GM13976 (cell line): ENCODE measurements at regions not wholly inside any gene's neighbourhood (a gene's known extent, or its start where the extent isn't known, plus 50 kb on each side); places are given as distances from the start of the nearest gene placed in this dataset.

Experiments used
- DNase-seq: peaks from one replicate; pipeline ENCODE4 v3.0.0; 2012; ENCODE audit warnings: low spot score
- CTCF ChIP-seq: IDR thresholded peaks from 2 replicates; pipeline ENCODE4 v1.5.1; 2012; ENCODE audit warnings: borderline replicate concordance, mild to moderate bottlenecking; ENCODE audit not compliant: insufficient read depth; ENCODE audit errors: extremely low read depth, missing control alignments, control extremely low read depth
- in situ Hi-C: fragments of 300-500 bp; cut with MboI; formaldehyde crosslinking; loops from one replicate; pipeline ENCODE4 v1.12.0; 2022; ENCODE audit warnings: low sequenced_read_pairs, mixed read lengths, inconsistent platforms; ENCODE audit not compliant: unreplicated experiment

DNA sequence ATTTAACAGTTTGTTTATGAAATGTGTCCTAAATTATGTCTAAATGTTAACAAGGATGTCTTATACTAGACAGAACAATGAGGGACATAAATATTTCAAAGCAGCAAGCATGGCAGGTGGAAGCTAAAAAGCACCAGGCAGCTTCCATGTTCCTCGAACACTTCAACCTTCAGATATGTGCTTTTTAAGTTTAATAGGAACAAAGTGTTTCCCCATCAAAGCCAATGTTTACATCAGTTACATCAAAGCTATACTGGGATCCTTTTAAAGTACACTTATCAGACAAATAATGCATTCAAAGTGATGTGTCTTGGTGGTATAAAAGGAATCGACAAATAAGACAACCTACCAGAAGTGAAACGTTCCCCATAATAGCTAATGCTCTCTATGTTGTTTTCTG lies 2841.1 kb upstream of the PCDH20 start:
- no peak for DNase-seq
- no peak for TF ChIP-seq CTCF
- in situ Hi-C loops: no loop called here

GRCh38 chr13:64255988-64256387 lies 2840.3 kb upstream of the PCDH20 start:
- no peak for DNase-seq
- TF ChIP-seq CTCF: no peak
- in situ Hi-C loops: no loop called here

- DNase-seq: no peak
- in situ Hi-C loops: no loop called here
Observed at GRCh38 chr13:64248371-64249065, 2832.9 kb upstream of the PCDH20 start.

GRCh38 chr13:64239372-64239771 lies 2823.7 kb upstream of the PCDH20 start:
- DNase-seq: no peak
- in situ Hi-C loops: no loop called here
- no peak for TF ChIP-seq CTCF

More at GRCh38 chr13:64248371-64249065, 2832.9 kb upstream of the PCDH20 start:
- TF ChIP-seq CTCF: no peak

GRCh38 chr13:64234255-64234654 lies 2818.6 kb upstream of the PCDH20 start:
- no peak for TF ChIP-seq CTCF
- in situ Hi-C loops: no loop called here
- no peak for DNase-seq

- TF ChIP-seq CTCF: no peak
- in situ Hi-C loops: no loop called here
- DNase-seq: no peak
Observed at GRCh38 chr13:64223016-64223415, 2807.4 kb upstream of the PCDH20 start.
